SK-N-SH (cell line): ENCODE measurements at regions not wholly inside any gene's neighbourhood (a gene's known extent, or its start where the extent isn't known, plus 50 kb on each side); places are given as distances from the start of the nearest gene placed in this dataset.

Experiments
- CTCF ChIA-PET: fragments of 300-600, 350-600 bp; formaldehyde crosslinking; extraction: SDS; loops from one replicate; lab custom pipeline; 2021; lab: Yijun Ruan, JAX
- POLR2A ChIA-PET: fragments of 350-600 bp; sonication (Branson Sonifier 250); formaldehyde crosslinking; extraction: SDS; loops from one replicate; lab custom pipeline; 2020; ENCODE audit warnings: antibody characterized with exemption, inconsistent platforms; lab: Yijun Ruan, JAX
- DNase-seq: peaks from one replicate; pipeline ENCODE4 v3.0.0; 2012
- H2AFZ ChIP-seq: fragments of 200-600 bp; sonication (generic); 2 replicates; pipeline ENCODE4 v1.8.1; 2016; ENCODE audit warnings: antibody characterized with exemption, mild to moderate bottlenecking, low read depth
- H3F3A ChIP-seq: fragments of 200-600 bp; sonication (generic); replicated peaks from 2 replicates; pipeline ENCODE3; 2016; ENCODE audit warnings: antibody characterized with exemption, mild to moderate bottlenecking; ENCODE audit not compliant: insufficient read depth
- H3K27ac ChIP-seq, 2 experiments: fragments of 200-500 bp in 1 of 2; fragments of 200-600 bp in 1 of 2; sonication (Bioruptor generic) in 1 of 2; sonication (generic), shearing (Covaris generic) in 1 of 2; 2 replicates each; pipeline versions ENCODE4 v1.5.1 to v1.6.1; 2014 to 2016; ENCODE audit warnings: low read depth in 2 of 2, inconsistent platforms in 1 of 2, low read length in 1 of 2, mild to moderate bottlenecking in 1 of 2, mixed read lengths in 1 of 2
- H3K27me3 ChIP-seq: fragments of 200-600 bp; sonication (generic), shearing (Covaris generic); 2 replicates; pipeline ENCODE4 v1.6.1; 2016; ENCODE audit warnings: mixed run types; ENCODE audit not compliant: insufficient read depth
- H3K36me3 ChIP-seq, 2 experiments: fragments of 200-500 bp in 1 of 2; fragments of 200-600 bp in 1 of 2; sonication (Bioruptor generic) in 1 of 2; sonication (generic) in 1 of 2; replicated peaks in 1 of 2; 2 replicates each; pipeline versions ENCODE3 to v1.5.1; 2014 to 2016; ENCODE audit warnings: low read length in 1 of 2, mild to moderate bottlenecking in 1 of 2; ENCODE audit not compliant: insufficient read depth in 2 of 2, control insufficient read depth in 1 of 2
- H3K4me1 ChIP-seq, 2 experiments: fragments of 200-500 bp in 1 of 2; fragments of 200-600 bp in 1 of 2; sonication (Bioruptor generic) in 1 of 2; sonication (generic), shearing (Covaris generic) in 1 of 2; 2 replicates each; pipeline versions ENCODE4 v1.5.1 to v1.6.1; 2014 to 2016; ENCODE audit warnings: low read depth in 1 of 2, low read length in 1 of 2, mixed run types in 1 of 2; ENCODE audit not compliant: insufficient read depth in 2 of 2, control insufficient read depth in 1 of 2
- H3K4me2 ChIP-seq: fragments of 200-600 bp; sonication (generic), shearing (Covaris generic); 2 replicates; pipeline ENCODE4 v1.6.1; 2017; ENCODE audit warnings: mixed run types
- H3K4me3 ChIP-seq, 2 experiments: fragments of 200-500 bp in 1 of 2; fragments of 200-600 bp in 1 of 2; sonication (Bioruptor generic) in 1 of 2; sonication (generic), shearing (Covaris generic) in 1 of 2; 2 replicates each; pipeline versions ENCODE4 v1.5.1 to v1.8.1; 2014 to 2016; ENCODE audit warnings: low read depth in 2 of 2, inconsistent platforms in 1 of 2, low read length in 1 of 2, mild to moderate bottlenecking in 1 of 2, mixed read lengths in 1 of 2, moderate library complexity in 1 of 2
- H3K79me2 ChIP-seq: fragments of 200-600 bp; sonication (generic); 2 replicates; pipeline ENCODE4 v1.8.1; 2017; ENCODE audit warnings: mild to moderate bottlenecking; ENCODE audit not compliant: insufficient read depth
- H3K9ac ChIP-seq: fragments of 200-600 bp; sonication (generic); 2 replicates; pipeline ENCODE4 v1.6.1; 2017; ENCODE audit warnings: mixed run types
- H3K9me2 ChIP-seq: fragments of 200-600 bp; sonication (generic); 2 replicates; pipeline ENCODE4 v1.6.1; 2017; ENCODE audit warnings: mixed run types
- H3K9me3 ChIP-seq: fragments of 200-600 bp; sonication (generic); 2 replicates; pipeline ENCODE4 v1.6.1; 2017; ENCODE audit warnings: mixed run types, mild to moderate bottlenecking, moderate library complexity
- H4K20me1 ChIP-seq: fragments of 200-600 bp; sonication (generic); 2 replicates; pipeline ENCODE4 v1.6.1; 2017; ENCODE audit warnings: mild to moderate bottlenecking, mixed run types; ENCODE audit not compliant: insufficient read depth
- CHD2 ChIP-seq: fragments of 150-350 bp; IDR thresholded peaks from 2 replicates; pipeline ENCODE4 v1.6.1; 2018; ENCODE audit warnings: low read length; ENCODE audit not compliant: partially characterized antibody
- ELF1 ChIP-seq: IDR thresholded peaks from 2 replicates; pipeline ENCODE4 v1.4.0; 2012
- EP300 ChIP-seq, 2 experiments: IDR thresholded peaks; 2 replicates each; pipeline versions ENCODE4 v1.4.0 to v1.6.1; 2012; ENCODE audit warnings: borderline replicate concordance in 1 of 2, low read depth in 1 of 2, low read length in 1 of 2
- EZH2phosphoT487 ChIP-seq: fragments of 200-600 bp; sonication (generic); IDR thresholded peaks from 2 replicates; pipeline ENCODE4 v1.6.1; 2017; ENCODE audit warnings: low read depth, mixed run types, mild to moderate bottlenecking, antibody characterized with exemption, moderate library complexity, borderline replicate concordance
- FOSL2 ChIP-seq: IDR thresholded peaks from 2 replicates; pipeline ENCODE4 v1.4.0; 2012; ENCODE audit warnings: low read depth, mild to moderate bottlenecking, moderate library complexity, borderline replicate concordance
- GABPA ChIP-seq: IDR thresholded peaks from 2 replicates; pipeline ENCODE4 v1.4.0; 2012; ENCODE audit warnings: low read depth, mild to moderate bottlenecking
- MAX ChIP-seq: IDR thresholded peaks from 2 replicates; pipeline ENCODE4 v1.4.0; 2012; ENCODE audit warnings: low read depth
- MEF2A ChIP-seq: IDR thresholded peaks from 2 replicates; pipeline ENCODE4 v1.4.0; 2012; ENCODE audit warnings: low read depth, borderline replicate concordance
- NFIC ChIP-seq: IDR thresholded peaks from 2 replicates; pipeline ENCODE4 v1.4.0; 2012; ENCODE audit warnings: borderline replicate concordance
- POLR2AphosphoS5 ChIP-seq: IDR thresholded peaks from 2 replicates; pipeline ENCODE4 v1.6.1; 2012; ENCODE audit warnings: low read depth, low read length
- REST ChIP-seq: IDR thresholded peaks from 2 replicates; pipeline ENCODE4 v1.6.1; 2012; ENCODE audit warnings: mild to moderate bottlenecking, low read depth, low read length, moderate library complexity
- RFX5 ChIP-seq: IDR thresholded peaks from 2 replicates; pipeline ENCODE4 v1.6.1; 2012; ENCODE audit warnings: mild to moderate bottlenecking, improper control_type of control experiment, low read length
- RXRA ChIP-seq: IDR thresholded peaks from 2 replicates; pipeline ENCODE4 v1.4.0; 2012; ENCODE audit warnings: low read depth, mild to moderate bottlenecking, borderline replicate concordance
- SIN3A ChIP-seq: IDR thresholded peaks from 2 replicates; pipeline ENCODE4 v1.6.1; 2012; ENCODE audit warnings: low read depth, mild to moderate bottlenecking, low read length, moderate library complexity, borderline replicate concordance
- USF1 ChIP-seq: IDR thresholded peaks from 2 replicates; pipeline ENCODE4 v1.4.0; 2012; ENCODE audit warnings: low read depth, borderline replicate concordance
- USF2 ChIP-seq: fragments of 150-350 bp; IDR thresholded peaks from 2 replicates; pipeline ENCODE4 v1.6.1; 2017; ENCODE audit warnings: antibody characterized with exemption, low read length, low read depth, borderline replicate concordance
- ZBTB33 ChIP-seq: IDR thresholded peaks from 2 replicates; pipeline ENCODE4 v1.4.0; 2012; ENCODE audit warnings: low read depth, borderline replicate concordance
- WGBS: methylation state at CpG from one replicate; pipeline ENCODE4 v1.1.6; 2017; ENCODE audit warnings: low lambda C conversion rate; 5-methylcytosine and 5-hydroxymethylcytosine counted together

GRCh38 chr12:126807312-126807865, 1459.6 kb upstream of the TMEM132C start:
- no peaks in the 10 kb centered on the region for H4K20me1 ChIP-seq
- H3K27ac ChIP-seq: no peak overlapping the region
- no peaks in the 10 kb centered on the region for H3K79me2 ChIP-seq
- no peak overlapping the region for H3K9ac ChIP-seq
- H3K4me3 ChIP-seq: no peak overlapping the region
- H3K4me2 ChIP-seq: no peak overlapping the region
- H3K36me3 ChIP-seq: no peaks in the 10 kb centered on the region
- H3K9me2 ChIP-seq: no peaks in the 10 kb centered on the region
- H3F3A ChIP-seq: no peaks in the 10 kb centered on the region
- no peaks in the 10 kb centered on the region for H3K4me1 ChIP-seq
- no peaks in the 10 kb centered on the region for H3K9me3 ChIP-seq
- no peak for DNase-seq
- ChIA-PET CTCF (no interaction called here), POLR2A (no interaction called here)
- 1% methylated on average over 4 of the region's 4 CpGs for WGBS
- TF ChIP-seq SIN3A: no peak
- no peak for TF ChIP-seq ZBTB33
- H2AFZ ChIP-seq: no peak overlapping the region
- no peaks in the 10 kb centered on the region for H3K27me3 ChIP-seq

- WGBS: 11% methylated on average over 3 of the region's 3 CpGs
- H4K20me1 ChIP-seq: no peaks in the 10 kb centered on the region
- H3K4me3 ChIP-seq: no peak overlapping the region
- no peaks in the 10 kb centered on the region for H3K4me1 ChIP-seq
- CTCF ChIA-PET: interaction anchor here (1.0 kb wide), 1 partner anchor 63 kb away, joined by 5 read pairs; no protein-coding TSS in a partner anchor
- no peaks in the 10 kb centered on the region for H3K27me3 ChIP-seq
- no peaks in the 10 kb centered on the region for H3K9me3 ChIP-seq
- no peak overlapping the region for H3K4me2 ChIP-seq
- H3K9me2 ChIP-seq: no peaks in the 10 kb centered on the region
- POLR2A ChIA-PET: no interaction called here
- no peak overlapping the region for H2AFZ ChIP-seq
- no peaks in the 10 kb centered on the region for H3K36me3 ChIP-seq
- no peak overlapping the region for H3K27ac ChIP-seq
- H3K9ac ChIP-seq: no peak overlapping the region
- no peaks in the 10 kb centered on the region for H3K79me2 ChIP-seq
- H3F3A ChIP-seq: no peaks in the 10 kb centered on the region
- no peak for DNase-seq
- no peak for TF ChIP-seq USF2
- no peak for TF ChIP-seq EP300 (IDR thresholded peaks at IDR 0.05; ENCODE audit: borderline replicate concordance in 1 of 2, low read depth in 1 of 2, low read length in 1 of 2)
- no peak for TF ChIP-seq RFX5
- TF ChIP-seq RXRA: no peak
- TF ChIP-seq POLR2AphosphoS5: no peak
- TF ChIP-seq MEF2A: no peak
- TF ChIP-seq REST: no peak
- no peak for TF ChIP-seq MAX
- TF ChIP-seq GABPA: no peak
- no peak for TF ChIP-seq ZBTB33
- TF ChIP-seq USF1: no peak
- no peak for TF ChIP-seq FOSL2
- no peak for TF ChIP-seq CHD2
- TF ChIP-seq NFIC: no peak
- no peak for TF ChIP-seq ELF1
- TF ChIP-seq EZH2phosphoT487: no peak
These were observed 1455.6 kb upstream of the TMEM132C start for GRCh38 chr12:126811391-126811790.
